Right lobe of liver (tissue), 6 donors: ENCODE measurements at regions not wholly inside any gene's neighbourhood (a gene's known extent, or its start where the extent isn't known, plus 50 kb on each side); places are given as distances from the start of the nearest gene placed in this dataset.

Experiments
- ATAC-seq, 4 donors: fragments of 200-7000 bp; cut with Tn5 transposase; one replicate each; pipeline ENCODE4 v1.9.1; 2020; ENCODE audit warnings: mild to moderate bottlenecking in 4 of 4, moderate library complexity in 4 of 4
- DNase-seq, 3 donors: peaks; one replicate each; pipeline ENCODE4 v3.0.0-alpha.2; 2020
- H3K27ac ChIP-seq, 3 donors: fragments of 200-600 bp; one replicate each; pipeline ENCODE4 v1.8.0; 2022
- H3K27me3 ChIP-seq, 2 donors: fragments of 200-600 bp; one replicate each; pipeline ENCODE4 v1.8.0; 2022
- H3K36me3 ChIP-seq, 4 donors: fragments of 200-600 bp; sonication (generic) in 1 of 4; one replicate each; pipeline versions ENCODE4 v1.5.1 to v1.8.0; 2017 to 2022; ENCODE audit warnings: control low read depth in 1 of 4
- H3K4me1 ChIP-seq, 4 donors: fragments of 200-600 bp; sonication (generic) in 1 of 4; one replicate each; pipeline versions ENCODE4 v1.5.1 to v1.8.0; 2017 to 2022; ENCODE audit warnings: control low read depth in 1 of 4
- H3K4me3 ChIP-seq, 3 donors: fragments of 200-600 bp; one replicate each; pipeline ENCODE4 v1.8.0; 2022
- H3K9me3 ChIP-seq, 4 donors: fragments of 200-600 bp; sonication (generic) in 1 of 4; one replicate each; pipeline versions ENCODE4 v1.5.1 to v1.8.0; 2017 to 2022; ENCODE audit warnings: control low read depth in 1 of 4
- POLR2A ChIP-seq: fragments of 450-650 bp; IDR thresholded peaks from one replicate; pipeline ENCODE4 v1.6.1; 2017; ENCODE audit warnings: antibody characterized with exemption, mild to moderate bottlenecking
- WGBS: methylation state at CpG from one replicate; pipeline ENCODE4 v1.1.6; 2018; ENCODE audit warnings: low coverage, low lambda C conversion rate; ENCODE audit not compliant: insufficient coverage; ENCODE audit errors: missing lambda C conversion rate; 5-methylcytosine and 5-hydroxymethylcytosine counted together
- intact Hi-C, 2 donors: fragments of 100-400 bp; cut with DNase I; formaldehyde crosslinking; loops; one replicate each; pipeline versions ENCODE4 v1.11.2 to v1.14.1; 2022
- TF ChIP-seq, protein P1 (sequence below), 4 donors: fragments of 200-600 bp in 3 of 4; fragments of 450-650 bp in 1 of 4; IDR thresholded peaks; one replicate each; pipeline versions ENCODE4 v1.5.1 to v1.8.0; 2016 to 2022; ENCODE audit warnings: antibody characterized with exemption in 4 of 4, mild to moderate bottlenecking in 2 of 4
- donor health status: DM: no; HTN: yes; CAD: no.
- donor health status: DM: no; HTN: no; CAD: no.
- donor health status: DM: no; HTN: no; CAD: no.
- donor health status: DM: no; HTN: yes; CAD: no.
- donor health status: DM: no; HTN: yes; CAD: no.

DNA sequence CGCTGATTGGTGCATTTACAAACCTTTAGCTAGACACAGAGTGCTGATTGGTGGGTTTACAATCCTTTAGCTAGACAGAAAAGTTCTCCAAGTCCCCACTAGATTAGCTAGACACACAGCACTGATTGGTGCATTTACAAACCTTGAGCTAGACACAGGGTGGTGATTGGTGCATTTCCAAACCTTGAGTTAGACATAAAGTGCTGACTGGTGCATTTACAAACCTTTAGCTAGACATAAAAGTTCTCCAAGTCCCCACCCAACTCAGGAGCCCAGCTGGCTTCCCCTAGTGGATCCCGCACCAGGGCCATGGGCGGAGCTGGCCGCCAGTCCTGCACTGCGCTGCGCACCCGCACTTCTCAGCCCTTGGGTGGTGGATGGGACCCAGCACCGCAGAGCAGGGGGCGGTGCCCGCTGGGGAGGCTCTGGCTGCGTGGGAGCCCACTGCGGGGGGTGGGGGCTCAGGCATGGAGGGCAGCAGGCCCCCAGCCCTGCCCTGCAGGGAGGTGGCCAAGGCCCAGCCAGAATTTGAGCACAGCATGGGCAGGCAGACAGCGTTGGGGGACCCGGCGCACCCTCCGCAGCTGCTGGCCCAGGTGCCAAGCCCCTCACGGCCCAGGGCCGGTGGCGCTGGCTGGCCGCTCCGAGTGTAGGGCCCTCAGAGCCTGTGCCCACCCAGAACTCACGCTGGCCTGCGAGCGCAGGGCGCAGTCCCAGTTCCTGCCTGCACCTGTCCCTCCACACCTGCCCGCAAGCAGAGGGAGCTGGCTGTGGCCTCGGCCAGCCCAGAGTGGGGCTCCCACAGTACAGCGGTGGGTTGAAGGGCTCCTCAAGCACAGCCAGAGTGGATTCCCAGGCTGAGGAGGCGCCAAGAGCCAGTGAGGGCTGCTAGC is 608.9 kb upstream of the LCORL start:
- H3K9me3 ChIP-seq, result no peaks in the 10 kb centered on the region
- TF ChIP-seq POLR2A, result no peak
- TF ChIP-seq, protein P1, sequence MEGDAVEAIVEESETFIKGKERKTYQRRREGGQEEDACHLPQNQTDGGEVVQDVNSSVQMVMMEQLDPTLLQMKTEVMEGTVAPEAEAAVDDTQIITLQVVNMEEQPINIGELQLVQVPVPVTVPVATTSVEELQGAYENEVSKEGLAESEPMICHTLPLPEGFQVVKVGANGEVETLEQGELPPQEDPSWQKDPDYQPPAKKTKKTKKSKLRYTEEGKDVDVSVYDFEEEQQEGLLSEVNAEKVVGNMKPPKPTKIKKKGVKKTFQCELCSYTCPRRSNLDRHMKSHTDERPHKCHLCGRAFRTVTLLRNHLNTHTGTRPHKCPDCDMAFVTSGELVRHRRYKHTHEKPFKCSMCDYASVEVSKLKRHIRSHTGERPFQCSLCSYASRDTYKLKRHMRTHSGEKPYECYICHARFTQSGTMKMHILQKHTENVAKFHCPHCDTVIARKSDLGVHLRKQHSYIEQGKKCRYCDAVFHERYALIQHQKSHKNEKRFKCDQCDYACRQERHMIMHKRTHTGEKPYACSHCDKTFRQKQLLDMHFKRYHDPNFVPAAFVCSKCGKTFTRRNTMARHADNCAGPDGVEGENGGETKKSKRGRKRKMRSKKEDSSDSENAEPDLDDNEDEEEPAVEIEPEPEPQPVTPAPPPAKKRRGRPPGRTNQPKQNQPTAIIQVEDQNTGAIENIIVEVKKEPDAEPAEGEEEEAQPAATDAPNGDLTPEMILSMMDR (IDR thresholded peaks at IDR 0.05), result no peak
- no peak overlapping the region for H3K4me3 ChIP-seq
- ATAC-seq (peak in 1 of 4 donors; percentile 32), DNase-seq (peak in 1 of 3 donors; percentile 49)
- intact Hi-C loops, result no loop called here
- WGBS, result 53% methylated on average over 5 of the region's 29 CpGs
- H3K36me3 ChIP-seq, result no peaks in the 10 kb centered on the region
- H3K4me1 ChIP-seq, result no peaks in the 10 kb centered on the region
- H3K27me3 ChIP-seq, result no peaks in the 10 kb centered on the region
- no peak overlapping the region for H3K27ac ChIP-seq

DNA sequence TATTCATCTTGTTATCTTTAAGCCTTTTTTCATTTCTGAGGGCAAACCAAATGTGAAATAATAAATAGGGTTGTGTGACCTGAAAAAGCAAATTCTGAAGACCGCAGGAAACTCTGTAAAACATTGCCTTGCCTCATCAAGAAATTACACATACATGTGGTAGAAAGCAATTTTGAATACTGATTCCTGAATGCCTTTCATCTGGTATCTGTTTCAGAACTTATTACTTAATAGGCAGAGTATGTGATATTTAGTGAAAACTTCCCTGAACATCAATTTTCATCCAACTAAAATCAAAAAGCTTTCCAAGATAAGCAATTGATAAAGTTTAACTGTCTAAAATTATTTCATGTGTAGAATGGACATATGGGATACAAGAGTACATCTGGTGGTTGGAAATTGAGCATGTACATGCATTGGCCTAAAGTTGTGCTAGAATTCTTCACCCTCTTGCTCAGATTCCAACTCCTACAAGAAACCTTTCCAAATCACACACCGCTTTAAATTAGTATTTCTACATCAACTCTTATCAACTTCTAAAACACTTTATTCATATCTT is 606.0 kb upstream of the LCORL start:
- TF ChIP-seq, protein P1 (IDR thresholded peaks at IDR 0.05), result no peak
- no peak for TF ChIP-seq POLR2A
- intact Hi-C loops, result no loop called here
- ATAC-seq (no peak), DNase-seq (no peak)
- H3K36me3 ChIP-seq, result no peaks in the 10 kb centered on the region
- WGBS, result 62% methylated on average over 2 of the region's 2 CpGs
- no peaks in the 10 kb centered on the region for H3K4me1 ChIP-seq
- no peak overlapping the region for H3K27ac ChIP-seq
- H3K9me3 ChIP-seq, result no peaks in the 10 kb centered on the region
- H3K27me3 ChIP-seq, result no peaks in the 10 kb centered on the region
- H3K4me3 ChIP-seq, result no peak overlapping the region

DNA sequence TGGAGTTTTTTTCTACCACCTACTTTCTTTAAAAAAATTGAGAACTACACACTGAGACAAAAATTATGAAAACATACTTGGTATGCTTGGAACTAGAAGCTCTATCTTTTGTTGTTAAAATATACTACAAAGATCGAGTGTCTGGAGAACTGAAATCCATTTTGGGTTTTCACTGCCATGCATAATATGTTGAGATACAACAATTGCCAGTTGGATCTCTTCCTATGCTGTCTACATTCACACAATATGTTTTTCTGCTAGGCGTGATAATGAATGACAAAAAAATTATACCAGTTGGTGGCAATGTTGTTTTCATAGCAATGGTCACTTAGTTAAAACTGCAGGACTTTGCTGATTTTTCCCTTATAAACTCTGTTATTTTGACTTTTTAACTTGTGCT is 605.4 kb upstream of the LCORL start:
- H3K9me3 ChIP-seq, result no peaks in the 10 kb centered on the region
- H3K36me3 ChIP-seq, result no peaks in the 10 kb centered on the region
- no peak overlapping the region for H3K4me3 ChIP-seq
- no peak overlapping the region for H3K27ac ChIP-seq
- TF ChIP-seq, protein P1 (IDR thresholded peaks at IDR 0.05), result no peak
- TF ChIP-seq POLR2A, result no peak
- WGBS, result 39% methylated on average over 2 of the region's 2 CpGs
- no peaks in the 10 kb centered on the region for H3K27me3 ChIP-seq
- ATAC-seq, result no peak
- no peak for DNase-seq
- no peaks in the 10 kb centered on the region for H3K4me1 ChIP-seq
- intact Hi-C loops, result no loop called here

DNA sequence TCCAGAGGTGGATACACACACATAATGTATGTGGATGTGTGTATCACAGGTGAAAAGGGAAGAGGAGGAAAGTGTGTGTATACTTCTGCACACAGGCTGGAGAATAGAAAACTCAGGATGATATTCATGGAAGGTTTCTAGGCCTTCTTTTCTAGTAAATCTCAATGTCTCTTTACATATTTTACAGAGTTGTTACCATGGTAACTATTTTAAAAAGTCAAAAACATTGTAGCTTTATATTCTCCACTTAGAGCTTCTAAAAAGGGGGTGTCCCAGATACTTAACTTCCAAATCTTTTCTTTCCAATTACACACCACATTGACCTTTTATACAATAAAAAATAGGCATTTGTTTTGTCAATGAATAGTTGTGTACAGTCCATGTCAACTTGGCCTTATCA is 604.8 kb upstream of the LCORL start:
- DNase-seq (no peak), ATAC-seq (no peak)
- H3K4me1 ChIP-seq, result no peaks in the 10 kb centered on the region
- no peaks in the 10 kb centered on the region for H3K27me3 ChIP-seq
- H3K36me3 ChIP-seq, result no peaks in the 10 kb centered on the region
- intact Hi-C loops, result no loop called here
- no peaks in the 10 kb centered on the region for H3K9me3 ChIP-seq
- TF ChIP-seq POLR2A, result no peak
- H3K27ac ChIP-seq, result no peak overlapping the region
- H3K4me3 ChIP-seq, result no peak overlapping the region

DNA sequence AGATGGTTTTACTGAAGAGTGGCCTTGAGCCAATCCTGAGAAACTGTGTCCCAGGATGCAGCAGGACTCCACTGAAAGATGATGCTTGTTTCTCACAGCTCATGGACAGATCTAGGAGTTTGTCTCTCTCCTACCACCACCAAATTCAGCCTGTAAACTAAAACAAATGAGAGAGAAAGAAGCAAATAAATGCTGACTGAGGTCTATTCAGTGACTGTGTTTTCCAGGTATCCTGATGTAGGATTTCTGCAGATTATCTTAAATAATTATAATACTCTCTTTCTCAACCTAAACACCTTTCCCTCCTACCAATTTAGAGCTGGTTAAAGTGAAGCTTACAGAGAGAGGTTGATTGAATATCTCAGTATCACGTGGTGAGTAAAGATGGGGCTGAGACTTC is 599.6 kb upstream of the LCORL start:
- WGBS, result 41% methylated on average over 1 of the region's 1 CpG

More for the DNA sequence above, 599.6 kb upstream of the LCORL start:
- H3K9me3 ChIP-seq, result no peaks in the 10 kb centered on the region
- ATAC-seq (no peak), DNase-seq (no peak)
- H3K4me3 ChIP-seq, result no peak overlapping the region
- H3K36me3 ChIP-seq, result no peaks in the 10 kb centered on the region
- TF ChIP-seq POLR2A, result no peak
- TF ChIP-seq, protein P1 (IDR thresholded peaks at IDR 0.05), result no peak
- H3K27ac ChIP-seq, result no peak overlapping the region
- intact Hi-C loops, result no loop called here
- H3K27me3 ChIP-seq, result no peaks in the 10 kb centered on the region
- H3K4me1 ChIP-seq, result no peaks in the 10 kb centered on the region
